Activated CD8-positive, alpha-beta memory T cell treated with anti-CD3 and anti-CD28 coated beads, Interleukin-2, amount 10 ng/mL, durations not matched to agents 7 days and 5 days (primary cell): ENCODE measurements at regions not wholly inside any gene's neighbourhood (a gene's known extent, or its start where the extent isn't known, plus 50 kb on each side); places are given as distances from the start of the nearest gene placed in this dataset.
A peak's percentile ranks its signal among the peaks of the same experiment; 100 is the strongest.

Experiments used
- ATAC-seq: fragments of 150-1000 bp; cut with Tn5 transposase; one replicate; pipeline ENCODE4 v1.10.0; 2021; ENCODE audit warnings: moderate library complexity
- CTCF ChIA-PET: fragments of 350-600 bp; sonication (Branson Sonifier 250); formaldehyde crosslinking; loops from one replicate; lab custom pipeline; 2021; ENCODE audit warnings: antibody characterized with exemption; lab: Charles Lee
- DNase-seq: peaks from one replicate; pipeline ENCODE4 v3.0.0-alpha.2; 2020
- H3K27ac Mint-ChIP-seq: one replicate; pipeline ENCODE4 v1.8.0; 2021; ENCODE audit warnings: mild to moderate bottlenecking, mixed read lengths
- H3K27me3 Mint-ChIP-seq: one replicate; pipeline ENCODE4 v1.8.0; 2021; ENCODE audit warnings: mixed read lengths
- H3K36me3 Mint-ChIP-seq: one replicate; pipeline ENCODE4 v1.8.0; 2021; ENCODE audit warnings: mild to moderate bottlenecking, mixed read lengths
- H3K4me1 Mint-ChIP-seq: one replicate; pipeline ENCODE4 v1.8.0; 2021; ENCODE audit warnings: mixed read lengths
- H3K4me3 Mint-ChIP-seq: one replicate; pipeline ENCODE4 v1.8.0; 2021; ENCODE audit warnings: mild to moderate bottlenecking, moderate library complexity, mixed read lengths
- H3K9me3 Mint-ChIP-seq: one replicate; pipeline ENCODE4 v1.8.0; 2022; ENCODE audit warnings: low read depth, mixed read lengths

DNA sequence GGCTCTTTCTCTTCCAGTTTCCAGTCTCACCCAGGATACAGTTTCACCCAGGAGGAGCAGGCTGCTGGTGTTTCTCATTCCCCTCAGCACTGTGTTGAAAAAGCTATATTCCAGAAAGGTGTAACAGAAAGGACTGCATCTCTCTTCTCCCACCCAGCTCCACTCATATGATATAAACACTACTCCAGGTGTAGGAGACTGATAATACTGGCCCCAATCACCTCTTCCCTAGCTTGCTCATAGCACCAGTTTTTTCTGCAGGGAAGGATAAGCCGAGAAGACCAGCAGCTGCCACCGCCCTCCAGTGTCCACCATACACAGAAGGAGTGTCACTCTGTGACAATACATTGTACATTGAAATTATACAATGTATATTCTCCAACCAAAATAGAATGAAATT is 105.5 kb upstream of the STK26 start:
- Mint-ChIP-seq H3K4me3 (no peak overlapping the region), H3K36me3 (no peaks in the 10 kb centered on the region), H3K9me3 (no peaks in the 10 kb centered on the region), H3K27me3 (no peaks in the 10 kb centered on the region), H3K4me1 (no peaks in the 10 kb centered on the region), H3K27ac (no peak overlapping the region)
- CTCF ChIA-PET, result no interaction called here
- DNase-seq (no peak), ATAC-seq (no peak)

DNA sequence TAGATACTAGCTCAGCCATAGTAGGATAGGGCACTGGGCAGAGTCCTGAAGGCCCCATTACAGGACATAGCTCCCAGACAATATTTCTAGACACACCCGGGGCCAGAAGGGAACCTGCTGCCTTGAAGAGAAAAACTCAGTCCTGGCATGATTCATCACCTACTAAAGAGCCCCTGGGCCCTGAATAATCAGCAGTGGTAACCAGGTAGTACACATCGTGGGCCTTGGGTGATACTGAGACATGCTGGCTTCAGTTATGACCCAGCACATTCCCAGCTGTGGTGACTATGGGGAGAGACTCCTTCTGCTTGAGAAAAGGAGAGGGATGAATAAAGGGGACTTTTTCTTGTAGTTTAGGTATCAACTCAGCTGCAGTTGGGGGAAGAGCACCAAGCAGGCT is 104.3 kb upstream of the STK26 start:
- Mint-ChIP-seq H3K4me3 (no peak overlapping the region), H3K27me3 (no peaks in the 10 kb centered on the region), H3K4me1 (no peaks in the 10 kb centered on the region), H3K36me3 (no peaks in the 10 kb centered on the region), H3K27ac (no peak overlapping the region), H3K9me3 (no peaks in the 10 kb centered on the region)
- DNase-seq (no peak), ATAC-seq (no peak)
- CTCF ChIA-PET, result no interaction called here

DNA sequence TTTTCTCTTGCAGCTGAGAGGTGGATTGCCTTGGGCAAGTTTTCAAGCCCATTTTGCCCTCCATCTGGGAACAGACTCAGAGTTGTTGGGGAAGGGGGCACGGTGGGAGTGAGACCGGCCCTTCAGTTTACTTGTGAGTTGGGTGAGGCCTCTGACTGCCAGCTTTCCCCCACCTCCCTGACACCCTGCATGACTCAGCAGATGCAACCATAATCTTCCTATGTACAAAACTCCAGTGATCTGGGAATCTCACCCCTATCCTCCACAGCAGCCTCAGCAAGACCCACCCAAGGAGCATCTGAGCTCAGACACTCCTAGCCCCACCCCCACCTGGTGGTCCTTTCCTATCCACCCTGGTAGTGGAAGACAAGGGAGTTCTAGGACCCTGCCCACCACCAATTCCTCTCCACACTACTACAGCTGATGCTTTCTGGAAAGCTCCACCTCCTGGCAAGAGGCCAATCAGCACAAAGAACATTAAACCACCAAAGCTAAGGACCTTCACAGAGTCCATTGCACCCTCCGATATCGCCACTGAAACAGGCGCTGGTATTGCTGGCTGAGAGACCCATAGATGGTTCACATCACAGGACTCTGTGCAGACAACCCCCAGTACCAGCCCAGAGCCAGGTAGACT is 99.4 kb upstream of the STK26 start:
- Mint-ChIP-seq H3K4me3 (no peak overlapping the region), H3K36me3 (no peaks in the 10 kb centered on the region), H3K4me1 (no peaks in the 10 kb centered on the region), H3K27ac (no peak overlapping the region), H3K27me3 (no peaks in the 10 kb centered on the region), H3K9me3 (no peaks in the 10 kb centered on the region)
- no peak for DNase-seq
- ATAC-seq, result no peak
- CTCF ChIA-PET, result no interaction called here

DNA sequence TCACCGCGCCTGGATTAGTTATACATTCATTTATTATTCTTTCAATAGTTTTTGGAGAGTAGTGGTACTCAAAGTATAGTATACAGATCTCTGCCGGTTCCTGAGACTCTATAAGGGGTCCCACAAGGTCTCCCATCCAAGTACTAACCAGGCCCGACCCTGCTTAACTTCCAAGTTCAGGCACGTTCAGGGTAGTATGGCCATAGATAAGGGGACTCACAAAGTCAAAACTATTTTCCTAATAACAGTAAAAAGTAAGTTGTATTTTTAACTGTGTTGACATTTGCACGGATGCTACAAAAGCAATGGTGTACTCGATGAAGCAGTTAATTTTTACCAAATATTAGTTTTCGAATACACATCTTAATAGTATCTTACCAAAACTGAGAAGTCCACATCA is 84.4 kb upstream of the STK26 start:
- DNase-seq (no peak), ATAC-seq (no peak)
- Mint-ChIP-seq H3K9me3 (no peaks in the 10 kb centered on the region), H3K4me3 (no peak overlapping the region), H3K4me1 (peaks cover 2% of the 10 kb centered on the region), H3K27ac (no peak overlapping the region), H3K27me3 (no peaks in the 10 kb centered on the region), H3K36me3 (no peaks in the 10 kb centered on the region)
- CTCF ChIA-PET, result no interaction called here

DNA sequence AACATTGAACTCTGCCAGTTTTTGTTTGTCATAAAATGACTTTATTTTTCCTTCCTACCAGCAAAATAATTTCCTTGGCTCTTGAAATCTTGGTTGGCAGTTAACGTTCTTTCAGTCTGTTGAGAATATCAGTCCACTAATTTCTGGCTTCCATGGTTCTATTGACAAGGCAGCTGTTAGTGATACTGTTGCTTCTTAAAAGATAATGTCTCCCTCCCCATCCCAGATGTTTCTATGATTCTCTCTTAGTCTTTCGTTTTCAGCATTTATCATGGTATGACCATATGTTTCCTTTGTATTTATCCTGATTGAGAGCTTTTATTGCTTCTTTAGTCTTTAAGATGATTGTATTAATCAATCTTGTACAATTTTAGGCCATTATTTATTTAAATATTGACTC is 81.1 kb upstream of the STK26 start:
- H3K36me3 Mint-ChIP-seq, result no peaks in the 10 kb centered on the region
- no peak for DNase-seq
- no peak for ATAC-seq
- no peaks in the 10 kb centered on the region for H3K27me3 Mint-ChIP-seq
- CTCF ChIA-PET, result no interaction called here
- H3K9me3 Mint-ChIP-seq, result no peaks in the 10 kb centered on the region
- no peak overlapping the region for H3K4me3 Mint-ChIP-seq
- no peaks in the 10 kb centered on the region for H3K4me1 Mint-ChIP-seq
- H3K27ac Mint-ChIP-seq, result no peak overlapping the region

DNA sequence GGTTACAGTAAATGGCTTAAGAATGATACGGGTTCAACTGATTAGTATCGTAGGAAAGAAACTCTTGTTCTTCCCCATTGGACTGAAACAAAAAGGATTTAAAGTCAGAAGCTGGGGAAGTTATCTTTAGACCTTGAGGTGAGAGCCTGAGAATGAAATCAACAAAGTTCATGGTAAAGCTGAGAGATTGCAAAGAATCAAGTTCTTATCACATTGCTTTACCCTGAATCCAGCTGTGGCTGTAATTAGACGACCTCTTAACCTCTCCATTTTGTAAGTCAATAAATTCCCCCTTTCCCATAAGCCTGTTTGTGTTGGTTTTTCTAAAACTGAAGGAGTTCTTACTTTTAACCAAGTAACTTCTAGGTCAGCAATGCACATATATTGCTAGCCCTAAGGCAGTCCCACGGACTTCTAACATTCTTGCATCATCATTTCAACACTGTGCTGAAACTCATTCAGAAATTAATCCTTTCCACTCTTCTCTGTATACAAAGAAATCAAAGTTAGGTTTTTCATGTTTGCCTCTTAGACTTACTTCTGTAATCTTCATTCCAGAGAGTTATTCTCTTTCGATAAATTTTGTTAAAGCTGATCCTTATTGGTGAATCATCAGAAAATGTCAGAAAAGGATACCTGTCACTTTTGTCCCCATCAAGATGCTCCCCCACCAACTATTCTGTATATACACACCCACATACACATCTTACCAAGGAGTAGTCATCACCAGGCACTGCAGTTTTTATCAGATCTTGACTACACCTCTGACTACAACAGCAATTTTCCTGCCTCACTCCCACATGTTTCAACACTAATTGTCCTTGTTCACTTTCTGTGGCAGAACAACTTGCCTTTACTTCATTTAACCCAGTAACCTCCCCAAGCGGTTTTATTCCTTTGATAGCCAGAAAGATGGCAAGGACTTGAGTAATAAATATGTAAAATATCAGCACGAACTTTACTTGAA is 77.9 kb upstream of the STK26 start:
- H3K27ac Mint-ChIP-seq, result no peak overlapping the region
- no peaks in the 10 kb centered on the region for H3K27me3 Mint-ChIP-seq
- no peak for ATAC-seq
- no peaks in the 10 kb centered on the region for H3K4me1 Mint-ChIP-seq
- no peaks in the 10 kb centered on the region for H3K36me3 Mint-ChIP-seq
- CTCF ChIA-PET, result no interaction called here
- DNase-seq, result no peak
- H3K9me3 Mint-ChIP-seq, result no peaks in the 10 kb centered on the region
- no peak overlapping the region for H3K4me3 Mint-ChIP-seq

DNA sequence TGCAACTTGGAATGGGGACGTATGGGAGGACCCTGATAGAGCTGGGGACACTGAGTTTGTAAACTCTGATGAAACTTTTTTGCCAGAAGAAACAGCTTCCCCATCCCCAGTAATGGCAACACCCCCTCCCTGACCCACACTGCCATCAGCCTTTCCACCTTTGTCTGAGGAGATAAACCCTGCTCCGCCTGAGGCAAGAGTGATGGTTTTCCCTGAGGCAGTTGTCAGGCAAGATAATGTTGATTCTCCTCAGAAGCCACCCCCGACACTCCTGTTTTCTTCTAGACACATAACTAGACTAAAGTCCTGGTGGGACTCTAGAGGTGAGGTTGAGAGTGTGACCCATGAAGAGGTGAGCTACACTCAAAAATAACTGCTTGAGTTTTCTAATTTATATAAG is 71.9 kb upstream of the STK26 start:
- Mint-ChIP-seq H3K27me3 (no peaks in the 10 kb centered on the region), H3K4me1 (peaks cover 7% of the 10 kb centered on the region), H3K4me3 (no peak overlapping the region), H3K27ac (no peak overlapping the region), H3K36me3 (peaks cover 3% of the 10 kb centered on the region), H3K9me3 (no peaks in the 10 kb centered on the region)
- DNase-seq (no peak), ATAC-seq (no peak)
- CTCF ChIA-PET, result interaction anchor here (1.1 kb wide), 1 partner anchor 273 kb away, joined by 3 read pairs; no protein-coding TSS in a partner anchor

DNA sequence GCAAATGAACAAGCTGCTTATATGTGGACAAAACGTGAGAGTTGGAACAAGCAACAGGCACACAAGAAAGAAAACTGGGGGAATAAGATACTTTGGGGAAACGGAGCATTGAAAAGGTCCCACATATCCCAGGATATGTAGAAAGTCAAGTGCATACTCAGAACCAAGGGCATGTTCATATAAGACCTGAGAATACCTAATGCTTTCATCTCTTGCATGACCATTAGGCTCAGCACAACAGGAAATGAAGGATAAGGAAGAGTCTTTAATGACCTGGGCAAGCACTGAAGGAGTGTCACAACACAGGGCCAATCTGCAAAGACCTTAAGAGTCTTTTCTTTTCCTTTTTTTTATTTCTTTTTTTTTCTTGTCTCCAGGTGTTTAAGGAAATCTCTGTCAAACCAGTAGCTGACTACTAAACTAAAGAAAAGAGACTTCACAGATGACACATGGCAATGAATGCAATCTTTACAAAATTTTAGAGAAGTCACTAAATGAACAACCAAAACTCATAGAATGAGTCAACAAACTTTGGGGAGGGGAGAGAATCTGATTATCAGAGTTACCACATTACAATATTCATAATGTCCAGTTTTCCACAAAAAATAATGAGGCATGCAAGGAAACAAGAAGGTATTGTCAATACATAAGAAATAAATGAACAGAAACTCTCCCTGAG is 67.9 kb upstream of the STK26 start:
- peaks cover 7% of the 10 kb centered on the region for H3K4me1 Mint-ChIP-seq
- H3K27me3 Mint-ChIP-seq, result no peaks in the 10 kb centered on the region
- peaks cover 4% of the 10 kb centered on the region for H3K36me3 Mint-ChIP-seq
- CTCF ChIA-PET, result no interaction called here
- H3K9me3 Mint-ChIP-seq, result no peaks in the 10 kb centered on the region
- no peak overlapping the region for H3K27ac Mint-ChIP-seq
- no peak overlapping the region for H3K4me3 Mint-ChIP-seq
- DNase-seq (no peak), ATAC-seq (peak; percentile 51)

DNA sequence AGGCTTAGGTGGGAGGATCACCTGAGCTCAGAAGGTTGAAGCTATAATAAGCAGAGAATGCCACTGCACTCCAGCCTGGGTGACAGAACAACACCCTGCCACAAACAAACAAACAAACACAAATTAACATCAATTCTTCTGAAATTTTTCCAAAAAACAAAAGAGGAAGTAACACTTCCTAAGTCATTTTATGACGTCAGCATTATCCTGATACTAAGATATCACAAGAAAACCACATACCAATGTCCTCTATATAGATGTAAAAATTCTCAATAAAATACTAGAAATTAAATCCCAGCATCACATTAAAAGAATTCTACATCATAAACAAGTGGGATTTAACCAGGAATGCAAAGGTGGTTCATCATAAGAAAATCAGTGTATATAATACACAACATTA is 64.4 kb upstream of the STK26 start:
- H3K27ac Mint-ChIP-seq, result no peak overlapping the region
- DNase-seq (no peak), ATAC-seq (no peak)
- no peak overlapping the region for H3K4me3 Mint-ChIP-seq
- CTCF ChIA-PET, result no interaction called here
- no peaks in the 10 kb centered on the region for H3K9me3 Mint-ChIP-seq
- H3K36me3 Mint-ChIP-seq, result peaks cover 6% of the 10 kb centered on the region
- no peaks in the 10 kb centered on the region for H3K27me3 Mint-ChIP-seq
- peaks cover 7% of the 10 kb centered on the region for H3K4me1 Mint-ChIP-seq

DNA sequence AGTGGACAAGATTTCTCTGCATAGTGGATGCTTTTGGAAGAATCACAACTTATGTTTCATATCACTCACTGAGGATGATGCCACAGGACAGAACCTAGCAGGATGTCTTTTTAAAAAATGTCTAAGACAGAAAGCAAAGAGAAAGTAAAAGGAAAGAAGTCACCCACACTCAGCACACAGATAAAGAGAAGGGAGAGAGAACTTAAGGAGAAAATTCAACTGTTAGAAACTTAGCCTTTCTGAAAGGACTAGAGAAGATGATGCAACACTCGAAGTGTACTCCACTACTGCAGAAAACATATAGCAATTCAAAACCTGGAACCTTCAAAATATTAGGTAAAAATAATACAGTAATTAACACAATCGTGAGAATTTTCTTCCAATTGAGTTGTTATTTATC is 52.8 kb upstream of the STK26 start:
- H3K4me1 Mint-ChIP-seq, result peaks cover 4% of the 10 kb centered on the region
- CTCF ChIA-PET, result no interaction called here
- H3K9me3 Mint-ChIP-seq, result no peaks in the 10 kb centered on the region
- H3K36me3 Mint-ChIP-seq, result no peaks in the 10 kb centered on the region
- DNase-seq (no peak), ATAC-seq (no peak)
- peak overlapping the region; percentile 39 for H3K27ac Mint-ChIP-seq
- peak overlapping the region; percentile 14 for H3K4me3 Mint-ChIP-seq
- H3K27me3 Mint-ChIP-seq, result no peaks in the 10 kb centered on the region
